ENCODE measurements at regions not wholly inside any gene's neighbourhood (a gene's known extent, or its start where the extent isn't known, plus 50 kb on each side); places are given as distances from the start of the nearest gene placed in this dataset.
A peak's percentile ranks its signal among the peaks of the same experiment; 100 is the strongest.

GRCh38 chr6:99736302-99736701, 129.7 kb downstream of the PRDM13 start:
- no peak for TF ChIP-seq CTCF (IDR thresholded peaks at IDR 0.05; ENCODE audit: control insufficient read depth, insufficient read depth, low read depth, low read length, missing control alignments)
- H3K4me3 ChIP-seq (ENCODE audit: control insufficient read depth, low read depth, low read length) = no peak overlapping the region
- no peak for DNase-seq (ENCODE audit: low read depth)

GRCh38 chr6:99739526-99739925, 132.9 kb downstream of the PRDM13 start:
- TF ChIP-seq CTCF (IDR thresholded peaks at IDR 0.05; ENCODE audit: control insufficient read depth, insufficient read depth, low read depth, low read length, missing control alignments) = no peak
- no peak overlapping the region for H3K4me3 ChIP-seq (ENCODE audit: control insufficient read depth, low read depth, low read length)
- no peak for DNase-seq (ENCODE audit: low read depth)

- no peak for TF ChIP-seq CTCF (IDR thresholded peaks at IDR 0.05; ENCODE audit: control insufficient read depth, insufficient read depth, low read depth, low read length, missing control alignments)
- no peak overlapping the region for H3K4me3 ChIP-seq (ENCODE audit: control insufficient read depth, low read depth, low read length)
- DNase-seq (ENCODE audit: low read depth) = no peak
Measured at GRCh38 chr6:99741092-99741491, 134.5 kb downstream of the PRDM13 start.

- DNase-seq (ENCODE audit: low read depth) = no peak
- H3K4me3 ChIP-seq (ENCODE audit: control insufficient read depth, low read depth, low read length) = no peak overlapping the region
- no peak for TF ChIP-seq CTCF (IDR thresholded peaks at IDR 0.05; ENCODE audit: control insufficient read depth, insufficient read depth, low read depth, low read length, missing control alignments)
Measured at GRCh38 chr6:99743647-99744046, 137.0 kb downstream of the PRDM13 start.

- no peak for TF ChIP-seq CTCF (IDR thresholded peaks at IDR 0.05; ENCODE audit: control insufficient read depth, insufficient read depth, low read depth, low read length, missing control alignments)
- no peak overlapping the region for H3K4me3 ChIP-seq (ENCODE audit: control insufficient read depth, low read depth, low read length)
- DNase-seq (ENCODE audit: low read depth) = no peak
Measured at GRCh38 chr6:99745651-99746050, 139.0 kb downstream of the PRDM13 start.

- peak; percentile 79 for TF ChIP-seq CTCF (IDR thresholded peaks at IDR 0.05; ENCODE audit: control insufficient read depth, insufficient read depth, low read depth, low read length, missing control alignments)
- no peak overlapping the region for H3K4me3 ChIP-seq (ENCODE audit: control insufficient read depth, low read depth, low read length)
- peak; percentile 46 for DNase-seq (ENCODE audit: low read depth)
Measured at GRCh38 chr6:99746261-99746895, 139.7 kb downstream of the PRDM13 start.

GRCh38 chr6:99761711-99762110, 155.1 kb downstream of the PRDM13 start:
- DNase-seq (ENCODE audit: low read depth) = no peak
- no peak for TF ChIP-seq CTCF (IDR thresholded peaks at IDR 0.05; ENCODE audit: control insufficient read depth, insufficient read depth, low read depth, low read length, missing control alignments)

More at GRCh38 chr6:99761711-99762110, 155.1 kb downstream of the PRDM13 start:
- H3K4me3 ChIP-seq (ENCODE audit: control insufficient read depth, low read depth, low read length) = no peak overlapping the region
